HL-60 (cell line): ENCODE measurements at regions not wholly inside any gene's neighbourhood (a gene's known extent, or its start where the extent isn't known, plus 50 kb on each side); places are given as distances from the start of the nearest gene placed in this dataset.

Experiments used
- DNase-seq, 2 experiments: peaks; one replicate each; pipeline ENCODE4 v3.0.0-alpha.2; 2010 to 2020; ENCODE audit warnings: low read depth in 1 of 2, low spot score in 1 of 2
- H3K27ac ChIP-seq: fragments of 250-450 bp; sonication (Bioruptor Pico); replicated peaks from 2 replicates; pipeline ENCODE4 v1.5.1; 2020; ENCODE audit warnings: mild to moderate bottlenecking, moderate library complexity
- H3K27me3 ChIP-seq: fragments of 250-450 bp; sonication (Bioruptor Pico); 2 replicates; pipeline ENCODE4 v1.5.1; 2021; ENCODE audit warnings: mild to moderate bottlenecking, moderate library complexity; ENCODE audit not compliant: insufficient read depth, poor library complexity, severe bottlenecking
- H3K4me3 ChIP-seq: replicated peaks from 2 replicates; pipeline ENCODE4 v1.5.1; 2011; ENCODE audit warnings: mild to moderate bottlenecking, control low read depth, low read length; ENCODE audit not compliant: insufficient read depth
- CTCF ChIP-seq: IDR thresholded peaks from one replicate; pipeline ENCODE4 v1.5.1; 2011; ENCODE audit warnings: low read length, control low read depth, inconsistent platforms; ENCODE audit not compliant: insufficient read depth
- GABPA ChIP-seq: IDR thresholded peaks from 2 replicates; pipeline ENCODE4 v1.6.1; 2012; ENCODE audit warnings: low read depth
- POLR2AphosphoS5 ChIP-seq: IDR thresholded peaks from 2 replicates; pipeline ENCODE4 v1.6.1; 2012; ENCODE audit warnings: low read depth
- SPI1 ChIP-seq: IDR thresholded peaks from 2 replicates; pipeline ENCODE4 v1.6.1; 2012; ENCODE audit warnings: low read depth, mild to moderate bottlenecking, borderline replicate concordance
- TF ChIP-seq, protein P1 (sequence below): IDR thresholded peaks from 2 replicates; pipeline ENCODE4 v1.6.1; 2012; ENCODE audit warnings: low read depth; ENCODE audit not compliant: insufficient replicate concordance

DNA sequence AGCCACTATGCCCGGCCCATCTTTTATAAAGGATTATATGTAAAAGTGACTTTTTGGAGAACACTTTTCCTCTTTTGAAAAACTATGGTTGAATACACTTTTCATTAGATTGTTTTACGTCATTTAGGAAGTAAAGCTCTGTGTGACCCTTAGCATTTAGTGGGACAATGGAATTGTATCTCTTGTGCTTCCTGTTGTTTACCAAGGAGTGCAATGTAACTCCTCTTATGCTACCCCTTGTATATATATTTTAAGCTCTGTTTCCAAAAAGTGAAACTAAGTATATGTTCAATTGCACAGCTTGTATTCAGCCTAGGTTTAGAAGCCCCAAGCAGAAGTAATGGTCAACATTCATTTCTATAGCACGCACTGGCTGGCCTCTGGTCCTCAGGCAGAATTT, 183.1 kb upstream of the CITED2 start:
- no peaks in the 10 kb centered on the region for H3K27me3 ChIP-seq
- DNase-seq, result no peak
- no peak overlapping the region for H3K27ac ChIP-seq
- no peak overlapping the region for H3K4me3 ChIP-seq
- no peak for TF ChIP-seq SPI1
- no peak for TF ChIP-seq GABPA
- TF ChIP-seq, protein P1, sequence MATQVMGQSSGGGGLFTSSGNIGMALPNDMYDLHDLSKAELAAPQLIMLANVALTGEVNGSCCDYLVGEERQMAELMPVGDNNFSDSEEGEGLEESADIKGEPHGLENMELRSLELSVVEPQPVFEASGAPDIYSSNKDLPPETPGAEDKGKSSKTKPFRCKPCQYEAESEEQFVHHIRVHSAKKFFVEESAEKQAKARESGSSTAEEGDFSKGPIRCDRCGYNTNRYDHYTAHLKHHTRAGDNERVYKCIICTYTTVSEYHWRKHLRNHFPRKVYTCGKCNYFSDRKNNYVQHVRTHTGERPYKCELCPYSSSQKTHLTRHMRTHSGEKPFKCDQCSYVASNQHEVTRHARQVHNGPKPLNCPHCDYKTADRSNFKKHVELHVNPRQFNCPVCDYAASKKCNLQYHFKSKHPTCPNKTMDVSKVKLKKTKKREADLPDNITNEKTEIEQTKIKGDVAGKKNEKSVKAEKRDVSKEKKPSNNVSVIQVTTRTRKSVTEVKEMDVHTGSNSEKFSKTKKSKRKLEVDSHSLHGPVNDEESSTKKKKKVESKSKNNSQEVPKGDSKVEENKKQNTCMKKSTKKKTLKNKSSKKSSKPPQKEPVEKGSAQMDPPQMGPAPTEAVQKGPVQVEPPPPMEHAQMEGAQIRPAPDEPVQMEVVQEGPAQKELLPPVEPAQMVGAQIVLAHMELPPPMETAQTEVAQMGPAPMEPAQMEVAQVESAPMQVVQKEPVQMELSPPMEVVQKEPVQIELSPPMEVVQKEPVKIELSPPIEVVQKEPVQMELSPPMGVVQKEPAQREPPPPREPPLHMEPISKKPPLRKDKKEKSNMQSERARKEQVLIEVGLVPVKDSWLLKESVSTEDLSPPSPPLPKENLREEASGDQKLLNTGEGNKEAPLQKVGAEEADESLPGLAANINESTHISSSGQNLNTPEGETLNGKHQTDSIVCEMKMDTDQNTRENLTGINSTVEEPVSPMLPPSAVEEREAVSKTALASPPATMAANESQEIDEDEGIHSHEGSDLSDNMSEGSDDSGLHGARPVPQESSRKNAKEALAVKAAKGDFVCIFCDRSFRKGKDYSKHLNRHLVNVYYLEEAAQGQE, result no peak
- no peak for TF ChIP-seq POLR2AphosphoS5
- TF ChIP-seq CTCF, result no peak

DNA sequence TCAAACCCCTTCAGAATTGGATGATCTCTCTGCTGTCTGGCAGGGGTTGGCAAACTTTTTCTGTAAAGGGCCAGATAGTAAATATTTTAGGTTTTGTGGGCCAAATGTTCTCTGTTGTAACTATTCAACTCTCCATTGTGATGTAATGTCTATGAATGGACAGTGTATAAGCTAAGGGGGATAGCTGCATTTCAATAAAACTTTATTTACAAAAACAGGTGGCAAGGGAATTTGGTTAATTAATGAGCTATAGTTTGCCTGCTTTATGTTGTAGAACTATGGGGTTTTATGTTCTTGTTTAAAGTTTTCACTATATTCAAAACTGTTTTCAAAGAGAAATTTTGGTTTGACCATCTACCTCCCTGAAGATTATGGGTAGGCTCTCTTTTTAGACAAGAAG, 182.1 kb upstream of the CITED2 start:
- H3K27ac ChIP-seq, result no peak overlapping the region

GRCh38 chr6:139553916-139554315, 179.5 kb upstream of the CITED2 start:
- Histone ChIP-seq H3K27me3 (no peaks in the 10 kb centered on the region), H3K27ac (no peak overlapping the region), H3K4me3 (no peak overlapping the region)
- TF ChIP-seq, protein P1, result no peak
- TF ChIP-seq POLR2AphosphoS5 (no peak), SPI1 (no peak), CTCF (no peak), GABPA (no peak)
- DNase-seq, result no peak

More for the DNA sequence above, 182.1 kb upstream of the CITED2 start:
- TF ChIP-seq CTCF (no peak), GABPA (no peak), SPI1 (no peak), POLR2AphosphoS5 (no peak)
- TF ChIP-seq, protein P1, result no peak
- no peak for DNase-seq
- H3K27me3 ChIP-seq, result no peaks in the 10 kb centered on the region
- H3K4me3 ChIP-seq, result no peak overlapping the region
